ENCODE measurements at regions not wholly inside any gene's neighbourhood (a gene's known extent, or its start where the extent isn't known, plus 50 kb on each side); places are given as distances from the start of the nearest gene placed in this dataset.

DNA sequence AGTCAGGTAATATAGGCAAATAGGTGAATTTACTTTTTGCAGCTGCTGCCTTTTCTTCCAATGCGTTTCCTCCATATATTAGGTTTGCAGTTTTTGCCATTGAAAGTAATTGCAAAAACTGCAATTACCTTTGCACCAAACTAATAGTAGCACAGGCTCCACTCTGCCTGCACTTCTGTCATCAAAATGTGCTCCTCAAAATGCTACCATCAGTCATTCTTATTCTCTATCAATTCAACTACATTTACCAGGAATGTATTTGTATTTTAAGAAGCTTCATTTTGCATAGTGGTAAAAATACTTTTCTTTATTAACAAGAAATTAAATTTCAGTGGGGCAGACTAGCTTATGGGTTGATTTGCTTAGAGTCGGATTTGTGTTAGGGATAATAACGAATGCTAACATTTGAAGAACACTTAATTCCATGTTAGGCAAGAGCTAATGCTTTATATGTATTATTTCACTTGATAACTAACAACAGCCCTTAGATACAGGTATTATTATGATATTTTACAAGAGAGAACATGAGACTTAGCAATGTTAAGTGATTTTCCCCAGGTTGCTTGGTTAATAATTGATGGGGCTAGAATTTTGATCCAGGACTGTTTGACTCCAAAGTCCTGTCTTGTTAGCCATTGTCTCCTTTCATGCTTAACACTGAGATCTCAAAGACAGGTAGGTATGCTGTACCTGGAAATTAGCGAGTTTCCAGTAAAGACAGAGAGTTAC is 300.4 kb downstream of the MAN2A1 start:
- TF ChIP-seq, protein P1, sequence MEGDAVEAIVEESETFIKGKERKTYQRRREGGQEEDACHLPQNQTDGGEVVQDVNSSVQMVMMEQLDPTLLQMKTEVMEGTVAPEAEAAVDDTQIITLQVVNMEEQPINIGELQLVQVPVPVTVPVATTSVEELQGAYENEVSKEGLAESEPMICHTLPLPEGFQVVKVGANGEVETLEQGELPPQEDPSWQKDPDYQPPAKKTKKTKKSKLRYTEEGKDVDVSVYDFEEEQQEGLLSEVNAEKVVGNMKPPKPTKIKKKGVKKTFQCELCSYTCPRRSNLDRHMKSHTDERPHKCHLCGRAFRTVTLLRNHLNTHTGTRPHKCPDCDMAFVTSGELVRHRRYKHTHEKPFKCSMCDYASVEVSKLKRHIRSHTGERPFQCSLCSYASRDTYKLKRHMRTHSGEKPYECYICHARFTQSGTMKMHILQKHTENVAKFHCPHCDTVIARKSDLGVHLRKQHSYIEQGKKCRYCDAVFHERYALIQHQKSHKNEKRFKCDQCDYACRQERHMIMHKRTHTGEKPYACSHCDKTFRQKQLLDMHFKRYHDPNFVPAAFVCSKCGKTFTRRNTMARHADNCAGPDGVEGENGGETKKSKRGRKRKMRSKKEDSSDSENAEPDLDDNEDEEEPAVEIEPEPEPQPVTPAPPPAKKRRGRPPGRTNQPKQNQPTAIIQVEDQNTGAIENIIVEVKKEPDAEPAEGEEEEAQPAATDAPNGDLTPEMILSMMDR (IDR thresholded peaks at IDR 0.05), result no peak
- no peak for TF ChIP-seq POLR2A (IDR thresholded peaks at IDR 0.05)
